Left cardiac atrium (tissue), 4 donors: ENCODE measurements at regions not wholly inside any gene's neighbourhood (a gene's known extent, or its start where the extent isn't known, plus 50 kb on each side); places are given as distances from the start of the nearest gene placed in this dataset.
"Not testable (repeated sequence)": the region's sequence is repeated elsewhere in the genome, so short reads cannot be mapped to it uniquely, and the experiment has no call there.

Experiments
- ATAC-seq, 2 donors: fragments of 200-7000 bp; cut with Tn5 transposase; one replicate each; pipeline ENCODE4 v1.9.1; 2020; ENCODE audit warnings: mild to moderate bottlenecking in 2 of 2, moderate library complexity in 2 of 2
- DNase-seq: peaks from one replicate; pipeline ENCODE4 v3.0.0-alpha.2; 2020
- intact Hi-C, 2 donors: fragments of 100-400 bp; cut with DNase I; formaldehyde crosslinking; loops; one replicate each; pipeline versions ENCODE4 v1.14.1 to v1.15.1; 2022 to 2023
- donor health status: DM: no; HTN: yes; CAD: no.
- donor health status: DM: no; HTN: yes; CAD: no; lungs with severe emphysema.
- donor health status: DM: yes; HTN: yes; CAD: no.
- donor health status: Dilated cardiomyopathy.

DNA sequence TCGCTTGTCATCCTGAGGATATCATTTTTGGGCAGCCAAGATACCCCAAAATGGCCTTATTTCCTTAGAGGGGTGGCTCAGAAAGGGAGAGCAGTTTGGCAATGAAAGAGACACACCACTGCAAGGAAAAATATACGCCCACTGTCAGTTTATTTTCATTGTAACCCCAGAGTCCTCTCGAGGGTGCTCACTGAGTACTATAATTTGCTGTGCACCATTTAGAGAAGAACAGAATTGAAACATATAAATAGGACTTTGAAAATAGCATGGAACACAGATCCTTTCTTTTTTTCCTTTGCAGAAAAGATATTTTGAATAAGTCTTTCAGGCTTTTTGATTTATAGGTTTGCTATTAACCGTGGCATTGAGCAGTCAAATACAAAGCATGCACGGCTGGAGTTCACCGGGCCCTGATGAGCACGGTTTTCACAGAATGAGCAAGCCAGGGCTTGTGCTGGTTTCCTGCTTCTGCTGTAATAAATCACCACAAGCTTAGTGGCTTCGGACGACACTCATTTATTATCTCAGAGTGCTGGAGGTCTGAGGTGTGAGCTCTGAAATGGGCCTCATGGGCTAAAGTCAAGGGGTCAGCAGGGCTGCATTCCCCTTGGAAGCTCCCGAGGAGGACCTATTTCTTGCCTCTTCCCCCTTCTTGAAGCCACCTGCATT lies 152.3 kb downstream of the ZNF664 start:
- ATAC-seq, result no peak
- intact Hi-C loops, result no loop called here
- DNase-seq, result no peak

DNA sequence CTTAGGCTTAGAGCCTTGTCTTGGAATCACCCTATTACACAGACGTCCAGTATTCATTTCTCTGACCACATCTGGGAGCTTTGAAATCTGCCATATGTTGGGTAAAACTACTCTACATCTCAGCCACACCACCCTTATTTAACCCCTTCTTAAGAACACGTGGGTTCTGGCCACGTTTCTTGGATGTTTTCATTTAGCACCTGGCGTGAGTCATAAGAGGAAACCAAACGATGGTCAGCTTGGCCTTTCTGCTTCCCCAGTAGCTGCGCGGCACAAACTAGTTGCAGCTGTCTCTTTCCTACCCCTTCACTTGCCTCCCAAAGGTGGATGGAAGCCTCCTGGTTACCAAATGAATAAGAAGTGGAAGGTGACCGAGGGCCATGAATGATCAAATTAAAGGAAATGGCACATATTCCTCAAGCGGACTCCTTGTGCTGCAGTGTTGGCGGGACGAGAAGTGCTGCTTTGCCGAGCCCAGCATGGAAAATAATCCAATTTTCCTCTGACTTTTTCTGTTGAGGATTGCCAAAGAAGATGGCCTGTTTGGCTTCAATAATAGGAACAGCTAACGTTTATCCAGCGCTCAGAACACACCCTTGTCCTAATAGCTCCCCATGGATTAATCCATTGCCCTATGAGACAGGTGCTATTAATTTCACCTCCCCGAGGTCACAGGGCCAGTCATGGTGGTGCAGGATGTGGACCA lies 154.1 kb downstream of the ZNF664 start:
- DNase-seq, result no peak
- intact Hi-C loops, result no loop called here
- no peak for ATAC-seq

DNA sequence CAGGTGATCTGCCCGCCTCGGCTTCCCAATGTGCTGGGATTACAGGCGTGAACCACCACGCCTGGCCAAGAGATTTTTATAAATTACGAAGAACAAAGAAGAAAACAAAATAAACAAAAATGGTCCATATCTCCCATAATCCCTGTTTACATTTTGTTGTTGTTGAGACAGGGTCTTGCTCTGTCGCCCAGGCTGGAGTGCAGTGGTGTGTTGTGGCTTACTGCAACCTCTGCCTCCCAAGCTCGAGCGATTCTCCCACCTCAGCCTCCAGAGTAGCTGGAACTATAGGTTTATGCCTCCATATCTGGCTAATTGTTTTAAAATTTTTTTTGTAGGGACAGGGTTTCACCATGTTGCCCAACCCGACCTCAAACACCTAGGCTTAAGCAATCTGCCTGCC lies 156.1 kb downstream of the ZNF664 start:
- DNase-seq (no peak), ATAC-seq (no peak)
- intact Hi-C loops, result no loop called here

DNA sequence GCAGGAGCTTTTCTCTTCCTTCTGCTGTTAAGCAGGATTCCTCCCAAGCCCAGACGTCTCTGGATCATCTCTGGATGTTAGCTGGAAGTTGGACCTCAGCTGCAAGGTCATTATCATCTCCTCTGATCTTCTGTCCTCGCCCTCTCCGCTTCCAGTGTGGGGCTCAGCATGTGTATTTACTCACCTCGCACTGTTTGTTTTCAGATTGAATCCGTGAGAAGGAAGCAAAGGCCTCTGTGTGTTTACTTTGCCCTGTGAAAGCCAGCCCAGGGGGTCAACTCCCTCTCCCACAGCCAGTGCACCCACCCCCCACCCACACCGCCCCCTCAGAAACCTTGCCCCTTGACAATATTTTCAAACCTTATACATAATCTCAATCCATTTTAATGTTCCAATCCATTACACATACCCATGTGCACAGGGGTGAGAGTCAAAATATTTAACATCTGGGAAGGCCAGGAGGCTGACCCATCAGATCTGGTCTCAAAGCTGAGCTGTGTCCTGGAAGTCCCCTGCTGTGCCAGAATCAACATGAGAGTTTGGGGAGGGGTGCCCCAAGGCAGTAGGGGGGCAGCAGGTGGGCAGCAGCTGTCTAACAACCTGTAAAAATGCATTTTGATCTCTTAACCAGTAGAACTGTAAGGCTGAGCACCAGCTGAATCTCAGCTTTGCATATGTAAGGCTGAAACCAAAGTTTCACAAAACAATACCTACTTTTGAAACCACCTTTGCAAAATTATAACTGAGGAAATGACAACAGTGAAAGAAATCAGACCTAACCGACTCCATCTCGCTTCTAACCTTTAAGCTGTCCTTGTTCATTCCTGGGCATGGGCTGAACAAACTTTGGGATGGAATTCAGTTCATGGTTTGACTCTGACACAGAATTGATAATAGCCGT lies 157.9 kb downstream of the ZNF664 start:
- ATAC-seq, result no peak
- intact Hi-C loops, result no loop called here

DNA sequence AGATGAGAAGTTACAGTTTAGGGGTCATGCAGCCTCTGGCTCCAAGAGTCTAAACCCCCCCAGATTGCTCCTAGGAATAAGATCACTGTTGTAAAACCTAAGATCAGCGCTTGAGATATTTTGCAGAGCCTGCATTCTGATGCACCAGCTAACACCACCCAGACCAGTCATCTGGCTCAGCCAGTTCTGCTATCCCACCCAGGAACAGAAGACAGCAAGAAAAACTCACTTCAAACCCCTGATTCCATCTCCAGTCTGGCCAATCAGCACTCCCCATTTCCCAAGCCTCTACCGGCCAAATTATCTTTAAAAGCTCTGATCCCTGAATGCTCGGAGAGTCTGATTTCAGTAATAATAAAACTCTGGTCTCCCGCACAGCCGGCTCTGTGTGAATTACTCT lies 158.6 kb downstream of the ZNF664 start:
- no peak for DNase-seq
- ATAC-seq, result no peak
- intact Hi-C loops, result no loop called here

More for the DNA sequence above, 157.9 kb downstream of the ZNF664 start:
- no peak for DNase-seq

DNA sequence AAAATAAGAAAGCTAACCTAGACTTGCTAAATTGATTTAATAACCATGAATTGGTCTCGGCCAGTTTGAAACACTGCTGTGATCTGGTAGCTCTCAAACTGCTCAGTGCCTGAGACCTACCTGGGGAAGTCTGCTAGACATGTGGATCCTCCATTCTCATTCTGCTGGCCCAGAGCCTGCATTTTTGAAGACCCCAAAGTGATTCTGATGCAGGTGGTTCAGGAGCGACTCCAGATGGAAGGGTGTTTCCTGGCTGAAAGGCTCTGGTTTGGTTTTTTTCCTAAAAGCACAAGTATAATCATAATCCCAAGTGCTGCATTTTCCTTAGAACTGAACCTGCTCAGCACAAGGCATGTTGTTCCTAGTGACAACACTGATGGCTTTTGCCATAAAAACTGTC lies 159.5 kb downstream of the ZNF664 start:
- ATAC-seq (no peak), DNase-seq (no peak)
- intact Hi-C loops, result no loop called here

DNA sequence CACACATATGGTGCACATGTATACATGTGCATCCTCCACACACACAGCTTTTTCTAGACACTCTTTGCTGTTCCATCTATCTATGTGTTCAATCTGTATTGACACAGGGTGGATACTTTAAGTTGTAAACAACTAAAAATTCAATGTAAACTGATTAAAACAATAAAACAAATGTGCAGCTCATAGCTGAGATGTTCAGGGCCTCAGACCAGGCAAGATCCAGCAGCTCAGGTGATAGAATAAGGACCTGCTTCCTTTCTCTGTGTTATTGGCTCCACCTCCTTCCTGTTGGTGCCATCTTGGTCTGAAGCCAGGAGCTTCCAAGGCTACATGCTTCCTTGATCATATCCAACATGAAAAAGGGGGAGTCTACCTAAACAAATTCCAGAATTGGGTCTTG lies 158.1 kb upstream of the RFLNA start:
- no peak for DNase-seq
- ATAC-seq, result no peak

DNA sequence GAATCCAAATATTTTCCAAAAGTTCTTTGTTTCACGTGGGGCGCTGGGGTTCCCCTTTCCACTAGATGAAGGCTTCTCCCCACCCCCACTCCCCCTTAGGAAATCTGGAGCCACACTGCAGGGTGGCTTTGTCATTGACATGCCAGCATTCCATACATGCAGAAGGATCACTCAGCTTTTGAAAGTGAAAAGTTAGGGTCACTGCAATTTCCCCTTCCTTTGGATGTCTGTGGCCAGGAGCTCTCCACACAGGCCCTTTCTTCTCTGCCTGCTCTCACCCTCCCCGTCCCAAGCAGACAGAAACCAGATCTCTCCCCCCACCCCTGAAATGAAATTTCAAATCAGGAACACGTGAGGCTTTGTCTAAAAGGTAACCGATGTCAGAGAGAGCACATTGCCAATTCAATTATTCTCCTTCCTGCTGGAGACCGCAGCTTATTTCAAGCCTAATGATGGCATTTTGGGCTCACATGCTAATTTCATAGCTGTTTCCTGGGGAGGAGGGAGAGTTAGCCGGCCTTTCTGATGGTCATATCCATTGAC lies 153.9 kb upstream of the RFLNA start:
- DNase-seq, result no peak
- no peak for ATAC-seq
- intact Hi-C loops, result no loop called here

More for the DNA sequence above, 158.1 kb upstream of the RFLNA start:
- intact Hi-C loops, result no loop called here

DNA sequence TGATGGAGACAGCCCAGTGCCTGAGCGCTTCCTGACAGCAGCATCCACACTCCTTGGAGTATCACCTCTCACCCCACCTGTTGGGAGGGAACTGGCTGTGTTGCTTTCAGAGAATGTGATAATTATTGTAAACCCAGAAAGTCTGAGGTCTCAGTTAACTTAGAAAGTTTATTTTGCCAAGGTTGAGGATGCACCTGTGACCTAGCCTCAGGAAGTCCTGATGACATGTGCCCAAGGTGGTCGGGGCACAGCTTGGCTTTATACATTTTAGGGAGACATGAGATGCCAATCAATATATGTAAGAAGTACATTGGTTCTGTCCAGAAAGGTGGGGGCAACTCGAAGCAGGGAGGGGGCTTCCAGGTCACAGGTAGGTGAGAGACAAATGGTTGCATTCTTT lies 153.3 kb upstream of the RFLNA start:
- DNase-seq, ATAC-seq, intact Hi-C loops: not testable (repeated sequence)

DNA sequence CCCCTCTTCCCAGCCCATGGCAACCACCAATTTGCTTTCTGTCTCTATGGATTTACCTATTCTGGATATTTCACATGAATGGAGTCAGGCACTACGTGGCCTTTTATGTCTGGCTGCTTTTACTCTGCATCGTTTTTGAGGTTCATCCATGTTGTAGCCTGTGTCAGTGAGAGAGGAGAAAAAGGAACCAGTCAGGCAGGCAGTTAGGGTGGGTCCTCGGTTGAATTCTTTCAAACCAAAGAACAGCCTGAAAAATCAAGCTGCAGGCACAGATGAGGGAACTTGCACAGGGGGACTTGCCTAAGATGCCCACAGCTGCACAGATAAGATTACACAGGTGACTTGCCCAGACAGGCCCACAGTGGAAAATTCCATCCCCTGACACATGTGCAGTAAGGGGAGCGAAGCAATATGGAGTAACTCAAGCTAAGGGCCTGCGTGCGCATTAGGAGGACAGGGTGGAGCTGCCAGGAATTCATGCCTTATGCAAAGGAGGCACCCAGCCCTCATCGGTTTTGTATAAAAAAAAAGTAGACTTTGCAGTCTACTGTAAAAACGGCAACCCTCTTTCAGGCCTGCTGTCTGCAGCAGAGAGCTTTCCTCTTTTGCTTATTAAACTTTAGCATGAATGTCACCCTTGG lies 152.4 kb upstream of the RFLNA start:
- intact Hi-C loops, result no loop called here
- no peak for ATAC-seq
- DNase-seq, result no peak

DNA sequence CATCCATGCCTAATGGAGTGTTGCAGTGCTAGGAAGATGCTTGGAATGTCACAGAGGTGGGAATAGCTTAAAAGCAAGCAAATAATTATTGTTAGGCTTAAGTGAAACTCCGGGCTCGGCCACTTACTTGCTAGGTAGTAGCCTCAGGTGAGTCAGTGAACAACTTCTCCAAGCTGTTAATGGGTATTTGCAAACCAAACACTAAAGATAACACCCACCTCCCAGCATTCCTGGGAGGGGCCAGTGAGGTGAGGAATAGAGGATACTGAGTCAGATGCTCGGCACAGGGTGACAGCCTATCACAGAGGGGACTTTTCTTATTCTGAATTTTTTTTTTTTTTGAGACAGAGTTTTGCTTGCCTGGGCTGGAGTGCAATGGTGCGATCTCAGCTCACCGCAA lies 151.2 kb upstream of the RFLNA start:
- ATAC-seq (no peak), DNase-seq (no peak)
- intact Hi-C loops, result no loop called here

DNA sequence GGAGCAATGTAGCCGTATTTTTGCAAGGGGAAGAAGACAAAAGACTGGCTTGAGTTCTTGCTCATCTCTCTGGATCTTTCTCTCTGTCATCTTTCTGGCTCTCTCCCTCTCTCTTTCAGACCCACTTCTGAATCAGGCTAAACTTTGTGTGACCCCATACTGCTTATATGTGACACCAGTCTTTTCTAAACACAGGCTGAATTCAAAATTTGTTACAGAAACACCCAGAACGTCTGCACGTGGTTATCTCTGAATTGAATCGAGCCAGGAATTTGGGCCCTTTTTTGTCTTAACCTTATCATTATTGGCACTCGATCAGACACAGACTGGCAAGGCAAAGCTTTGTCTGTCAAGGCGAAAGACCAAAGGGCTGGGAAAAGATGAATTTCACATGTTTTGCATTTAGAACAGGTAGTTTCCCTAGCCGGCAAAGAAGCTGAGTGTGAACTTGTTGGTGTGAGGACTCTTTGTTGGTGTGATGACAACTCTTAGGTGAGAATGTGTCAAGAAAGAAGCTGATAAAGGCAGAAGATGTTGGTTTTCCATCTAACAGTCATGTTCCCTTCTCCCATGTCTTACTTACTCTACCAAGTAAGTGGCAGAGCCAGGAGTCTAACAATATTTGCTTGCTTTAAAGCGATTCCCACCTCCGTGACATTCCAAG lies 150.2 kb upstream of the RFLNA start:
- intact Hi-C loops, result no loop called here
- ATAC-seq (no peak), DNase-seq (no peak)

DNA sequence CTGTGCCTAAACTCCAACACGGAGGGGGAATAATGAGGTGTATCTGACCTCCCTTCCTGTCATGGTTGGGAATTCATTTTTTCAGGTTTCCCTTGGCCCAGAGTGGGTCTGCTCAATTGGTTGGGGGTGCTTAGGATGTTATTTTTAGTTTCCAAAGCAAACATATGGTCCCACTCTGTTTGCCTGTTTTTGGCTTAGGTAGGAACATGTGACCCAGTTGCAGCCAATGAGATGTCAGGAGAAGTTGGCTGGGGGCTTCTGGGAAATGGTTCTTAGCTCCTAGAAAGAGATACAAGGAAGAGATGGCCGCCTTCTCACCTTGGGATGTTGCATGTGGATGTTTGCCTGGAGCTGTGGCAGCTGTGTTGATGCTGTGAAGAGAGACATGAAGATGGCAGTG lies 147.9 kb upstream of the RFLNA start:
- intact Hi-C loops, result no loop called here
- ATAC-seq, result no peak
- DNase-seq, result no peak

DNA sequence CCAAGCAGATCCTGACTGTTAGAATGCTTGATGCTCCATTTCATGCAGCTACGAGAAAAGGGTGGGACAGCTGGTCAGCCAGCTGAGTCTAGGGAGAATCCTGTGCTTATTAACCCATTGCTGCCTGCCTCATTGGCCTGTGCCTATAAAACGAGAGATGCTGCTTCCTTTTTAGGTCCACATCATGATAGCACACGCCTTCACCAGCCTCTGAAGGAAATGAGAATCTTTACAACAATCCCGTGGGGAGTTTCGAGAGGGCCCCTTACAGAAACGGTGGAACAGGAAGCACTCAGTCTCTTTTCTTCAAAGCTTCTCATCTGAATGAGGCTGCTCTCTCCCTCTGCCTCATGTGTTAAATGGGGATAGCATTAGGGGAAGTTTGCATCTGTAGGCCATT lies 147.3 kb upstream of the RFLNA start:
- DNase-seq, result no peak
- intact Hi-C loops, result no loop called here
- no peak for ATAC-seq

DNA sequence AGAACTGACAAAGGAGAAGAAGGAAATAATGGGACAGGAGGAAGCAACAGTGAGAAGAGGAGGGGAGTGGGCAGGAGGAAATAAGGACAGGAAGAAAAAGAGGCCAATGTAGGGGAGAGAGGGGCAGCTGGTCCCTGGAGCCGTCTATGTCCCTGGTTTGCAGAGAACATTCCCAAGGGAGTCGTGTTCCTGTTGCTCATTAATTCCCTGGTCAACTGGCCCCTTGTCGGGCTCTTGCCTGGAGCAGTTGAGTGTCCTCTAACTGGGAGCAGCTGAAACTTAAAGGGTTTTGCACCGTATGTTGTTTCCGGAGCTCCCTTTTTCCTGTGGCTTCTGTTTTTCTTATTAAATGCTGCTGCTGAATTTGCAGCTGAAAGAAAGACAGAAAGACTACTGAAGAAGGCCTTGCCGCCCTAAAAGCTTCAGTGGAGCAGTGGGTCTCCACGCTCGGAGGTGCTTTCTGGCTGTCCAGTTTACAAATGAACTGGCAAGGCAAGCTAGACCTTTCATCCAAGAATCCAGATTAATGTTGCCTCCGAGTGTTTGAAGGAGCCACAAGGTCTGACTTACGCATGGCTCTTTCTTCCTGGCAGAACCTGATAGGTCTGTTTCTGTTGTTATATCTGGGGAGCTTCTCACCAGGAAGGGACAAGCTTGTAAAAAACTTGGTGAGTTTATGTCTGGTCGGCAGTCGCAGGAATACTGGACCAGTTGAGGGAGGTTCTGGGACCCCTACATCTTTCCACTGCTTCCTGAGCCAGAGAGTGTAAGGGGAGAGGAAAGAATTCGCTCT lies 146.2 kb upstream of the RFLNA start:
- intact Hi-C loops, result no loop called here
- ATAC-seq, result no peak
- no peak for DNase-seq

DNA sequence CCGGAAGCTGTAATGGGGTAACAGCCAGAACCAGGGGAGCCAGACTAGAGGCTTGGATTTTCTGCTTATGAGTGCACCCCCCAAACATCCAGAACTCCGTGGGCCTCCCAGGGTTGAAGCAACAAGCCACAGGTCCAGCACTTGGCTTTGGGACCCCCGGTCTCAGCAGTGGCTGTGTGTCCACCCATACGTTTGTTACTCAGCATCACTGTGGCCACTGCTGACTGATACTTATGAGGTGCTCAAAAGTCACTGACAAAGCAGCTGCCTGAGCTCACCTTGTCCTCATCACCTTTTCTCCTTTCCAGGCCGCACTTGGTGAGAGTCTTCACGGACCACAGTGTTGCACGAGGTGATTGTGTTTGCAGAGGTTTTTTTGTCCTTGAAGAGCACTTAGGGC lies 145.6 kb upstream of the RFLNA start:
- ATAC-seq, result no peak
- intact Hi-C loops, result no loop called here
- DNase-seq, result no peak

DNA sequence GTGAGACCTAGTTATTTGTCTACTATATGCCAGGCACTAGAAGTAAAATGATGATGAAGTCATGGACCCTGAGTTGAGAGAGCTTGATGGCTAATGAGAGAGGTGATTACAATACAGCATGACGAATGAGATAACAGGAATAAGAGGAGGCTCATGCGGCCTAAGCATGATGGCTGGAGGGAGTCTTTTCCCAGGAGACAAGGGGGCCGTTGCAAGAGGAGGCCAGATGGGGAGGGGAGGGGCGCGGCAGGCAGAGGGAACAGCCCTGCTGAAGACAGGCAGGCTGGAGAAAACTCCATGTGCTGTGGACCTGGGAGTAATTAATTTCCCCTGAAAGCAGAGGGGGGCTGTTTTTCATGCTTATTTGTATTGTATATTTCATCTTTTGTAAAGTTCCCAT lies 144.7 kb upstream of the RFLNA start:
- DNase-seq, result no peak
- no peak for ATAC-seq
- intact Hi-C loops, result no loop called here

DNA sequence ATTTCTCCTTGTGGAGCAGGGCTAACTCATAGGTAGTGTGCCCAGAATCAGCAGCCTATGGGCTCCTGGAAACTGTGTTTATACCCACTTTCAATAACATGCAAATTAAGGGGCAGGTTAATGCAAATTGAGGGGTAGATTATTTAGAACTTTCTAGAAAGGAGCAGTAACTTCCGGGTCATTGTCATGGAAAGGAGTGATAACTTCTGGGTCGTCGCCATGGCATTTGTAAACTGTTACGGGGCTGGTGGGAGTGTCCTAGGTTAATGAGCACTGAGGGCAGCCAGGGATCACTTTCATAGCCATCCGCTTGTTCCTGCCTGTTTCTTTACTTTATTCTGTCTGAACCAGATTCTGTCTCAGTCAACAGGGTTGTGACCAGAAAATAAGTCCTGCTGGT lies 143.3 kb upstream of the RFLNA start:
- DNase-seq (no peak), ATAC-seq (no peak)
- intact Hi-C loops, result no loop called here
